CD8-positive, alpha-beta memory T cell (primary cell): ENCODE measurements at regions not wholly inside any gene's neighbourhood (a gene's known extent, or its start where the extent isn't known, plus 50 kb on each side); places are given as distances from the start of the nearest gene placed in this dataset.

ENCODE experiments used
- CTCF ChIA-PET: fragments of 350-600 bp; sonication (Branson Sonifier 250); formaldehyde crosslinking; loops from one replicate; lab custom pipeline; 2021; ENCODE audit warnings: antibody characterized with exemption; lab: Charles Lee
- POLR2A ChIA-PET: fragments of 350-600 bp; sonication (Branson Sonifier 250); formaldehyde crosslinking; loops from one replicate; lab custom pipeline; 2021; ENCODE audit warnings: antibody characterized with exemption; lab: Charles Lee
- DNase-seq, 5 donors: peaks; one replicate each; pipeline versions ENCODE4 v3.0.0 to v3.0.0-alpha.2; 2020 to 2022; ENCODE audit warnings: mixed read lengths in 1 of 5
- H3K27ac ChIP-seq: one replicate; pipeline ENCODE4 v1.7.0; 2013; ENCODE audit warnings: low read depth, mild to moderate bottlenecking, low read length, moderate library complexity
- H3K27me3 ChIP-seq: 2 replicates; pipeline ENCODE4 v1.7.0; 2013; ENCODE audit warnings: low read length, mild to moderate bottlenecking; ENCODE audit not compliant: insufficient read depth, poor library complexity, severe bottlenecking
- H3K36me3 ChIP-seq: 2 replicates; pipeline ENCODE4 v1.7.0; 2013; ENCODE audit warnings: mild to moderate bottlenecking, low read length, moderate library complexity; ENCODE audit not compliant: insufficient read depth
- H3K4me1 ChIP-seq: 2 replicates; pipeline ENCODE4 v1.7.0; 2013; ENCODE audit warnings: mild to moderate bottlenecking, low read length, moderate library complexity; ENCODE audit not compliant: insufficient read depth
- H3K4me3 ChIP-seq: 2 replicates; pipeline ENCODE4 v1.7.0; 2013; ENCODE audit warnings: mild to moderate bottlenecking, low read length
- H3K9me3 ChIP-seq: 2 replicates; pipeline ENCODE4 v1.7.0; 2013; ENCODE audit warnings: mild to moderate bottlenecking, low read length
- H3K27ac Mint-ChIP-seq, 8 donors: one replicate each; pipeline ENCODE4 v1.8.0; 2020 to 2021; ENCODE audit warnings: mixed read lengths in 8 of 8, mild to moderate bottlenecking in 6 of 8, inconsistent platforms in 3 of 8, moderate library complexity in 3 of 8
- H3K27me3 Mint-ChIP-seq, 2 donors: one replicate each; pipeline ENCODE4 v1.8.0; 2020 to 2021; ENCODE audit warnings: mixed read lengths in 2 of 2, mild to moderate bottlenecking in 1 of 2, moderate library complexity in 1 of 2
- H3K36me3 Mint-ChIP-seq, 3 donors: one replicate each; pipeline ENCODE4 v1.8.0; 2020 to 2021; ENCODE audit warnings: mixed read lengths in 3 of 3, inconsistent platforms in 1 of 3, mild to moderate bottlenecking in 1 of 3
- H3K4me1 Mint-ChIP-seq, 3 donors: one replicate each; pipeline ENCODE4 v1.8.0; 2020 to 2021; ENCODE audit warnings: mixed read lengths in 3 of 3, inconsistent platforms in 1 of 3, mild to moderate bottlenecking in 1 of 3
- H3K4me3 Mint-ChIP-seq, 7 donors: one replicate each; pipeline ENCODE4 v1.8.0; 2020 to 2021; ENCODE audit warnings: mixed read lengths in 7 of 7, mild to moderate bottlenecking in 6 of 7, moderate library complexity in 4 of 7, inconsistent platforms in 2 of 7
- H3K9me3 Mint-ChIP-seq, 5 donors: one replicate each; pipeline ENCODE4 v1.8.0; 2020 to 2022; ENCODE audit warnings: mixed read lengths in 5 of 5, mild to moderate bottlenecking in 3 of 5, moderate library complexity in 2 of 5, inconsistent platforms in 1 of 5

GRCh38 chr11:70692131-70692530 is 293.8 kb downstream of the CTTN start:
- ChIA-PET POLR2A (no interaction called here), CTCF (no interaction called here)
- H3K27ac Mint-ChIP-seq = no peak overlapping the region

DNA sequence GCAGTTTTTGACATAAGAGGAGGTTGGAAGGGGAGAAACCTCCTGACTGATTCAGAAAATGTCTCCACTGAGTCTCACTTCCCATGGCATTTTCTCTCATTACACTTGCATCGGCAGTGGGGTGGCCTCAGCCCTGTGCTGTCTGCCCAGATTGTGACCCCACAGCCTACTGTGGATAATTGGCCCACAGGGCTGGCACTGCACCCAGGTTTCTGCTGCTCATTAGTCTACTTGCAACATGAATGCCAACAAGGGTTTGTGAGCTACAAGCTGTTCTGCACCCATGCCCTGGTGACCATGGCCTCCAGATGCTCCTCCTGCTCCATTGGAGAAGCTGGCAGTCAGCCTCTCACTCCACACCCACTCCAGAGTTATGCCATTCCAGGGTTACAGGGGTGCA is 296.0 kb downstream of the CTTN start:
- ChIA-PET POLR2A (no interaction called here), CTCF (no interaction called here)
- Histone ChIP-seq H3K36me3 (no peaks in the 10 kb centered on the region), H3K9me3 (no peaks in the 10 kb centered on the region), H3K27me3 (no peaks in the 10 kb centered on the region), H3K4me1 (no peaks in the 10 kb centered on the region), H3K27ac (no peak overlapping the region), H3K4me3 (no peak overlapping the region)
- Mint-ChIP-seq H3K27ac (no peak overlapping the region), H3K36me3 (no peaks in the 10 kb centered on the region), H3K27me3 (peaks cover 2 to 22% of the 10 kb centered on the region in 2 donors), H3K4me1 (no peaks in the 10 kb centered on the region), H3K9me3 (peaks cover 0 to 6% (median 0%) of the 10 kb centered on the region in 5 donors), H3K4me3 (no peak overlapping the region)
- DNase-seq = peak in 1 of 5 donors; percentile 5

More at GRCh38 chr11:70692131-70692530, 293.8 kb downstream of the CTTN start:
- Mint-ChIP-seq H3K9me3 (peaks cover 0 to 6% (median 0%) of the 10 kb centered on the region in 5 donors), H3K4me1 (no peaks in the 10 kb centered on the region), H3K4me3 (no peak overlapping the region), H3K27me3 (peaks cover 5 to 19% of the 10 kb centered on the region in 2 donors), H3K36me3 (no peaks in the 10 kb centered on the region)
- DNase-seq = peak in 1 of 5 donors; percentile 9
- no peaks in the 10 kb centered on the region for H3K27me3 ChIP-seq
- no peak overlapping the region for H3K27ac ChIP-seq
- H3K9me3 ChIP-seq = no peaks in the 10 kb centered on the region
- H3K36me3 ChIP-seq = no peaks in the 10 kb centered on the region
- no peaks in the 10 kb centered on the region for H3K4me1 ChIP-seq
- H3K4me3 ChIP-seq = no peak overlapping the region

GRCh38 chr11:70695086-70695960 is 297.0 kb downstream of the CTTN start:
- no peak overlapping the region for H3K4me3 Mint-ChIP-seq
- CTCF ChIA-PET = no interaction called here
- peaks cover 2 to 22% of the 10 kb centered on the region in 2 donors for H3K27me3 Mint-ChIP-seq

GRCh38 chr11:70696076-70696475 is 297.7 kb downstream of the CTTN start:
- Mint-ChIP-seq H3K36me3 (no peaks in the 10 kb centered on the region), H3K27me3 (peaks cover 2 to 22% of the 10 kb centered on the region in 2 donors), H3K4me1 (no peaks in the 10 kb centered on the region), H3K9me3 (peaks cover 0 to under 1% (median 0%) of the 10 kb centered on the region in 5 donors), H3K27ac (no peak overlapping the region), H3K4me3 (no peak overlapping the region)
- CTCF ChIA-PET = no interaction called here
- POLR2A ChIA-PET = no interaction called here
- H3K36me3 ChIP-seq = no peaks in the 10 kb centered on the region
- H3K27me3 ChIP-seq = no peaks in the 10 kb centered on the region
- no peak overlapping the region for H3K4me3 ChIP-seq
- peak in 1 of 5 donors; percentile 11 for DNase-seq
- no peaks in the 10 kb centered on the region for H3K4me1 ChIP-seq
- no peak overlapping the region for H3K27ac ChIP-seq
- H3K9me3 ChIP-seq = no peaks in the 10 kb centered on the region

More at GRCh38 chr11:70695086-70695960, 297.0 kb downstream of the CTTN start:
- DNase-seq = peak in 1 of 5 donors; percentile 30
- Histone ChIP-seq H3K9me3 (no peaks in the 10 kb centered on the region), H3K27ac (no peak overlapping the region), H3K27me3 (no peaks in the 10 kb centered on the region), H3K4me1 (no peaks in the 10 kb centered on the region), H3K4me3 (no peak overlapping the region), H3K36me3 (no peaks in the 10 kb centered on the region)
- POLR2A ChIA-PET = no interaction called here
- Mint-ChIP-seq H3K27ac (no peak overlapping the region), H3K9me3 (peaks cover 0 to 3% (median 0%) of the 10 kb centered on the region in 5 donors), H3K4me1 (no peaks in the 10 kb centered on the region), H3K36me3 (no peaks in the 10 kb centered on the region)

DNA sequence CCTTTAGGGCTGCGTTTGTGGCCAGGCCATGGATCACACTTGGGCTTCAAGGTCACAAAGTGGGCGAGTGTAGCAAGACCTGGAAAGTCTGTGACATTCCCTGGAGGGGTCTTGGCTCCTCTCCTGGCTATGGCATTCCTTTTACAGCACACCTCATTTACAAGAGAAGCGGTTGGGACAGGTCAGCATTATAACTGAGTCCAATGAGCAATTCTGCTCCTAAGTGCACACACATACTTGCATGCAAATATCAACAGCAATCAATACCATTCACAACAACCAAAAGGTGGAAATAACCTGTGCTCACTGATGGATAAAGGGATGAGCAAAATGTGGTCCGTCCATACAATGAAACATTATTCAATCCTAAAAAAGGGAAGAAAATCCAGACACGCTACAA is 298.2 kb downstream of the CTTN start:
- Mint-ChIP-seq H3K36me3 (no peaks in the 10 kb centered on the region), H3K27me3 (peaks cover 2 to 22% of the 10 kb centered on the region in 2 donors), H3K4me1 (no peaks in the 10 kb centered on the region), H3K9me3 (no peaks in the 10 kb centered on the region), H3K27ac (no peak overlapping the region), H3K4me3 (no peak overlapping the region)
- POLR2A ChIA-PET = no interaction called here
- Histone ChIP-seq H3K9me3 (no peaks in the 10 kb centered on the region), H3K4me3 (no peak overlapping the region), H3K36me3 (no peaks in the 10 kb centered on the region), H3K27ac (no peak overlapping the region), H3K27me3 (no peaks in the 10 kb centered on the region), H3K4me1 (no peaks in the 10 kb centered on the region)
- CTCF ChIA-PET = no interaction called here
- DNase-seq = no peak

DNA sequence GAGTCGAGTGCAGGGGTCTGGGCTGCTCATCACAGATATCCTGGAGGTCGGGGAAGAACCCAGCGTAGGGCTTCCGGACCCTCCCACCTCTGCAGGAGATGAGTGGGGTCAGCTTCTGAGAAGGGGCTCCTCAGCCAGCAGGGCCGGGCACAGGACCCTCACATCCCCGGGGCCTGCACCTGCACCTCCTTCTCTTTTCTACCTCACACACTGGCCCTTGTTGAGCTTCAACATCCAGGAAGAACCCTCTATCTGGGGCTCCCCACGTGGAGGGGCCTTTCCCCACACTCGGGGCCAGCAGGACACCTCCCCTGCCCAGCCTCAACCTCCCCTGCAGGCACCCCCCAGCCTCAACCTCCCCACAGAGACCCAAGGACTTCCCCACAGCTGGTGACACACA is 299.4 kb downstream of the CTTN start:
- H3K27ac Mint-ChIP-seq = no peak overlapping the region
- H3K36me3 Mint-ChIP-seq = no peaks in the 10 kb centered on the region
- H3K27me3 Mint-ChIP-seq = peaks cover 2 to 22% of the 10 kb centered on the region in 2 donors
- H3K27me3 ChIP-seq = no peaks in the 10 kb centered on the region
- no peaks in the 10 kb centered on the region for H3K4me1 ChIP-seq
- H3K4me3 Mint-ChIP-seq = no peak overlapping the region
- H3K27ac ChIP-seq = no peak overlapping the region
- ChIA-PET POLR2A (no interaction called here), CTCF (no interaction called here)
- H3K36me3 ChIP-seq = no peaks in the 10 kb centered on the region
- H3K9me3 ChIP-seq = no peaks in the 10 kb centered on the region
- H3K9me3 Mint-ChIP-seq = no peaks in the 10 kb centered on the region
- H3K4me1 Mint-ChIP-seq = no peaks in the 10 kb centered on the region
- peak in 1 of 5 donors; percentile 18 for DNase-seq
- no peak overlapping the region for H3K4me3 ChIP-seq

GRCh38 chr11:70698871-70699270 is 300.5 kb downstream of the CTTN start:
- H3K9me3 ChIP-seq = no peaks in the 10 kb centered on the region
- Mint-ChIP-seq H3K4me3 (no peak overlapping the region), H3K27me3 (peaks cover 2 to 11% of the 10 kb centered on the region in 2 donors), H3K4me1 (no peaks in the 10 kb centered on the region), H3K27ac (no peak overlapping the region), H3K36me3 (no peaks in the 10 kb centered on the region), H3K9me3 (no peaks in the 10 kb centered on the region)
- CTCF ChIA-PET = no interaction called here
- H3K27me3 ChIP-seq = no peaks in the 10 kb centered on the region
- no peak overlapping the region for H3K27ac ChIP-seq
- H3K4me1 ChIP-seq = no peaks in the 10 kb centered on the region
- H3K36me3 ChIP-seq = no peaks in the 10 kb centered on the region
- no peak overlapping the region for H3K4me3 ChIP-seq
- no peak for DNase-seq
- POLR2A ChIA-PET = no interaction called here

GRCh38 chr11:70699294-70700221 is 301.2 kb downstream of the CTTN start:
- ChIA-PET CTCF (no interaction called here), POLR2A (no interaction called here)
- DNase-seq = no peak
- no peaks in the 10 kb centered on the region for H3K4me1 ChIP-seq
- H3K9me3 Mint-ChIP-seq = peaks cover 0 to 2% (median 0%) of the 10 kb centered on the region in 5 donors
- H3K4me3 Mint-ChIP-seq = no peak overlapping the region
- H3K9me3 ChIP-seq = no peaks in the 10 kb centered on the region
- H3K36me3 ChIP-seq = no peaks in the 10 kb centered on the region
- no peaks in the 10 kb centered on the region for H3K27me3 ChIP-seq
- H3K27ac ChIP-seq = no peak overlapping the region
- H3K27ac Mint-ChIP-seq = no peak overlapping the region
- H3K4me1 Mint-ChIP-seq = no peaks in the 10 kb centered on the region
- no peak overlapping the region for H3K4me3 ChIP-seq
- H3K27me3 Mint-ChIP-seq = peaks cover 2 to 10% of the 10 kb centered on the region in 2 donors
- no peaks in the 10 kb centered on the region for H3K36me3 Mint-ChIP-seq
